NCI-H2029 (cell line): ENCODE measurements at regions not wholly inside any gene's neighbourhood (a gene's known extent, or its start where the extent isn't known, plus 50 kb on each side); places are given as distances from the start of the nearest gene placed in this dataset.

Experiments
- DNase-seq: peaks from one replicate; lab custom pipeline; 2025; lab: John Stamatoyannopoulos, UW

DNA sequence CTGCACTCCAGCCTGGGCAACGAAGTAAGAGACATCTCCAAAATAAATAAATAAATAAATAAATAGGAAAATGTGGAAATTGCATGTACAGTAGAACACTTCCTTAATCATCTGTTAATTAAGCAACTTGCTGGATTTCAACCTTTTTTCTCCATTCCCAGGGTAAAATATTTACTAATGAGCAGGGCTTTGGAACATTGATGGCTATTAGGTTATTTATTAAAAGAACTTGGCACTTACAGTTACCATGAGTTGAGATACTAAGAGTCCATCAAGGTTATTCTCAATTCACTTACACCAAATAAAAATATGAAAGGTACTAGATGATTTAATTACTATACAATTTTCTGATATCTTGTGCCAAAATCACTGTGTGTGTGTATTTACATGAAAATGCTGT lies 607.1 kb downstream of the PCDH18 start:
- no peak for DNase-seq

DNA sequence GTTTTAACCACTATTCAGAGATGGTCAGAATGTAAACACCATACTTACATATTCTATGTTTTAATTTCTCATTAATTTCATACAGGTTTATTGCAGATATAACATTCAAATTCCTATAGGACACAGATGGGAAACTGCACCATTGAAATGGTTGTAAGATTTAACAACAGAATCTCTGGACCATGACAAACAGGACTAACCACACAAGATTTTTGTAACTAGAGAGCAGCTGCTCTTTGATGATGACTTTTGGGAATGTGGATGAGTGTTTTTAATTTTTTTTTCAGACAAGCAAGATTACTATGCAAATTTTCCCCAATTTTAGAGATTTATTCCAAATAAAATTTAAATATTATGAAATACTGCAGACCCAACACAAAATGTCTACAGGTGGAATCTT lies 610.2 kb downstream of the PCDH18 start:
- no peak for DNase-seq

DNA sequence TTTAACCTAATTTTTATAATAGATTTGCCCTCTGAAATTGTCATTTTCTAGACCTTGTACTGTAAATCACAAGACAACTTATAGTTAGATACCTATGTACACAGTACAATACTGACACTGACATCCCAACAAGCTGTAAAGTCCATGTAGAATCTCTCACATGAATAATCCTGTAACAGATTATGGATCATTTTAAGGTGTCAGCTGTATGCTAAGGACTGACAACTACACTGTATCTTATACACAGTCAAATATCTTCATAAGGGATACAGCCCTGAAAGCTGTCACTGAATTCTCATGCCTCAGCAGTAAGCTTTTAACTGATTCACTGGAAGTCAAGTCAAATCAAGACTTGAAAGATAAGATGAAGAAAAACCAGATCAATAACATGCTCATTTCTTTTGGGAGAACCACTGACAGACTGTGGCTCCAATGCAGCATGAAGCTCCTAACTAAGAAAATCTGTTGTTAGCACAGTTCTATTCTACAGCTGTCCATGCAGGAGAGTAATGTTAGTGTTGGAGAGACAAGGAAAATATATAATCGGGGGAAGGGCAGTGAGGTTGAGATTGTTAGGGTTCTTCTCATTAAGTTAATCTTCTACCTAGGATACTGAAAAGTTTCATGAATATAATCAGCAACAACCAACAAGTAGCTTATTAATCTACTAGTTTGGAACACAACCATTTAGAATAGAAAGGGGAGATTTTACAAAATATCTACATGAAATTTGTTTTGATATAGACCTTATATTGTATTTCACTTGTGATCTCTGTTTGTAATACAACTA lies 612.0 kb downstream of the PCDH18 start:
- DNase-seq: no peak

DNA sequence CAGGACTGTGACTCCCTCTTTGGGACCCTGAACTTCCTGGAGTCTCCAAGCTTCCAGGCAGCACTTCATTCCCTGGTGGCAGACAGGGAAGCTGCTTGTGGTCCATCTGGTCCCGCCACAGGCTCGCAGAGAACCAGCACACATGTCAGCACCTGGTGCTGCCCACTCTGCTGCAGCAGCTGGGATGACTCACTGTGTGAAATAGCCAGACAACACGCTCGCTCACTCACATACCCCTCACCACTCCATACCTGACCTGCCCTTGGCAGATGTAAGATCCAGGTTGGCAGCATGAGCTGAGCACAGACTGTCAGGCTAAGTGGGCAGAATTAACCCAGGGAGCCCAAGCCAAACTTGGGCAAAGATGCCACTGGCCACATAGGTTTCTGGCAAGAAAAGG lies 613.5 kb downstream of the PCDH18 start:
- no peak for DNase-seq

DNA sequence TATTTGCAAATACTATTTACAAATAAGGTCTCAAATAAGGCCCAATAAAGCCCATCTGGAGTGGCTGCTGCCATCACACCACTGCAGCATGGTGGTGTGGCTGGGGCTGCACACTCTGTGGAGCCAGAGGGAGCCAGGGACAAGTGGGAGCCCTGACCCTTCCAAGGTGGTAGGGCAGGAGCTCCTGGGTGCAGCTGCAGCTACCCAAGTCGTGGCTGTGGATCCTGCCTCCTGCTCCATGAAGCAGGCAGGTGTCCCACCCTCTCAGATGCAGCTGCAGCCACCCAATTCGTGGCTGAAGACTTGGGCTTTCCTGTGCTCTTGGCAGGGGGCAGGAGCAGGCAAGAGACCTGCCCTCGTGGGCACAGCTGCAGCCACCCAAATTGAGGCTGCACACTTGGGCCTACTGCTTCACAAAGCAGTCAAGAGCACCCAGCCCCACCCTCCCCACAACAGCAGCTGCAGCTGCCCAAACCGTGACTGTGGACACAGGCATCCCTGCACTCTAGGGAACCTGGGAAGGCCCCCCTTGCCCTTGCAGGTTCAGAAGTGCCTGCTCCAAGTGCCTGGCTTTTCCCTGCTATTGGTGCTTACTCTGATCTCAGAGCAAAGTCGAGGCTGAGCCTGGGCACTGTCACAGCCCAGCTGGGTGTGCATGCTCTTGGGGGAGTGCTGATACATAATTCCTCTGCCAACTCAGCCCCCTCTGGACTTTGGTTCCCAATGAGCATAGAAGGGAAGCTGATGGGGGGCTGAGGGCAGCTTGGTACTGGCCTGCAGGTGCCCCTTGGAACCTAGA lies 614.8 kb downstream of the PCDH18 start:
- DNase-seq: no peak

DNA sequence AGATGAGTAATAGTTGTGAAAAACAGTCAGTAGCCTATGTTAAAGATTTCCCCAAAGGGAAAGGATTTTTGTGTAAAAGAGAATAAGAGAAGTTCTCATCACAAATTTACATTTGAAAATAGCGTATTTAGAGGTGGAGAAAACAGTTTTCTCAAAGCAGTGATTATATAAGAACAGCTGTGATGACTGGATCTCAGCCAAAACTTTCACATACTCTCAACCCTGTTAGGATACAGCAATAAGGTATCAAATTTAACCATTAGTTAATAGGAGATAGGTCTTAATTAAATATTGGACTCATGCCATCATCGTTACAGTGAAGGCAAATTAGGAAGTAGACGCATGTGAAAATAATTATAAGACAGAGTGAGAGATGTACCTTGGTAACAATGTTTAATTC lies 622.7 kb downstream of the PCDH18 start:
- DNase-seq: peak; percentile 35

DNA sequence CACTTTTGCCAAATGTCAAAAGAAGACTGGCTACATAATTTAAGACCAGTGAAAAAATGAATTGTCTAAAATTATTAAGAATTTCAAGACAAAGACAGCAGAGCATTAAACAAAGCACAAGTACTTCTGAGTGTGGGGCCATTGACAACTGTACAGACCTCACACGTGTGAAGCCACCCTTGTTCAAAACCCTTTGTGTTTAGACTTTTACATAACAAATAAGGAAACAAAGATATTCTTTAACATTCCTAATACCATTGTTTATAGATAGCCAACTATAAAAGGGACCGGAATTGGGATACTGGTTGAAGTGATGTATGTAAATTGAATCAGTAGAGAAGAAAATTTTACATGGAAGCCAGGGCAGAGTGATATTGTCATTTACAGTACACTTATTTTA lies 624.2 kb downstream of the PCDH18 start:
- no peak for DNase-seq

DNA sequence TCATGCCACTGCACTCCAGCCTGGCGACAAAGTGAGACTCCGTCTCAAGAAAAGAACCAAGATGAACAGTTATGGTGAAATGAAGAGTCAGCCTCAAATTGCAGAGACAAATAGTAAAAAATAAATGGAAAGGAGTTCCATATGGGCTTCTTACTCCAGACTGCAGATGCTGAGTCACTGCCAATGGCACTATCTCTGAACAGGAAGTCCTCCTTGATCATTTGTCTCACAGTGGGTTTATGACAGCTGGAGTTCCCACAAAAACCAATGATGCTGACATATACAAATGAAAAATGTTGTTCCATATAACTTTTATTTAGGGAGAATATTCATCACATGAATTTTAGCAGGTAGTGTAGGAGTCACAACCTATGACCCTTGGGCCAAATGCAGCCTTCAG lies 631.6 kb downstream of the PCDH18 start:
- no peak for DNase-seq

DNA sequence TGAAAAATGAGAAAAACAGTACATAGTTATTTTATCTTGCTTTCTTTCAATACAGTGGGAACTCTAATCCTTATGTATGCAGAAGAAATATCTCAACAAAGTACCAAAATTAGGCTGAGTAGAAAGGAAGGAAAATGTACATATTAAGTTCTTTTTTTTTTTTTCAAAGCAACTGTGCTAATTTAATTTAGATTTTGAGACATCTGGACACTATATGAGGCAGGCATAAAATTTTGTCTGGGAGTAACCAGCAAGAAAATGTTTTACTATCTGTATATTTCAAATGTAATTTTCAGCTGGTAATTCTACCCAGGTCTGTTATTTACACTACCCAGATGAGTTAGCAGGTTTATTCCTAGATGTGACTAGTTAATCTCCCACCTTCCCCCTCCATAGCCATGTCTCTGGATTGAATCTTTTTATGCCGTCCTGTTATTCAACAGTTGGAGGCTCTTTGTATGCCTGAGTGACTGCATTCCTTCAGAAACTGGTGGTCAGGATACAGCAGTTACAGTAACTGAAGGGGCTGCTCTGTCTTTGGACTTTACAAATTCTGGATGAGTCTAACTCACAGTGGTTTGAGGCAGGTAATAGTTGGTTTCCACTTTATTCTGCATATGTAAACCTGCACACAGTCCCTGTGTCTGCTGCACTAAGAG lies 633.6 kb downstream of the PCDH18 start:
- DNase-seq: no peak

DNA sequence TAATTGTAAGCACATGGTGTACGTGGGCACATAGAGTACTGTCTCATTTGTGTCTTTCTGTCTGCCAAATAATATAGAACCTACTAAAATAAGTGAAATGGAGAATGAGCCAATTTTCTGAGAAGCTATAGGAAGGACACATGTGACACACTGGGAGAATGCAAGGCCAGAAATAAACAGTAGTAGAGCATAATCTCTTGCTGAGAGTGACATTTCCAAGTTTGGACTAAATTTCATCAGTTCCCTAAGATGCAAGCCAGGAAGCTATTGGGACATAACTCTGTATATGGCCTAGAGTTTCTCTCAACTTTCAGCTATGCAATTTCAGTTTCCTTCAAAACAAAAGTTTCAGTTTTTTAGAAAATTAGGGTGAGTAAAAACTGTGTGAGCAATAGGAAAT lies 638.7 kb downstream of the PCDH18 start:
- DNase-seq: no peak

DNA sequence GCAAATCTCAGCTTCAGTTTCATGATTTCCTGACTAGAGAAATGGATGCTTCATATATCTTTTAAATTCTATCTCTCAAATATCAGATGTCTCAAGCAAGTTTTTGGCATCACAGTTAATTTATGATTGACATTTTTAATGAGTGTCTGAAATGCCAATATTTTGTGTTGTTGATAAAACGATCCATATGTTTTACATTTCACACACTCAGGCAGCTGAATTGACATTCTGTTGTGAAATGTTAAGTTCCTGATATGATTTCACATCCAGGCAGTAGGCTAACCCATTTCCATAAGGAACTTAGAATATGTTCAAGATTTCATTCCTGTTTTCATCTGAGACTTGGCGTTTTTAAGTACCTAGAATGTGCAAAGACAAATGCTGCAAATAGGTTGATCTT lies 650.6 kb downstream of the PCDH18 start:
- DNase-seq: no peak

DNA sequence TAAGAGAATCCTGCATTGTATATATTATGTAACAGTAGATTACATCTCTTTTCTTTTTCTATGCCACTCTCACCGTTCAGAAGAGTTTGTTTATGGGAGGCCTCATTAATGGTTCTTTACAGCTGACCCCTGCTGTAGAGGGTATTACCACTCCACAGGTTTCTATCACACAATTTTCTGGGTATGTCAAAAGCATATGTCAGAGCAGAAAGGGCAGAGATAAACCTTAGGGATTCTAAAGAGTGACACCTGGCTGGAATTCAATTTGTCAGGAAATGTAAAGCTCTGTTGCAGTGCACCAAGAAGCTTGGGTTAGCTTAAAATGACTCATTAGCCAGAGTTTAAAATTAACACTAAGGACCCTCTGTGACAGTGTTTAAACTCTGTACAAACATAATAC lies 658.7 kb downstream of the PCDH18 start:
- DNase-seq: no peak

DNA sequence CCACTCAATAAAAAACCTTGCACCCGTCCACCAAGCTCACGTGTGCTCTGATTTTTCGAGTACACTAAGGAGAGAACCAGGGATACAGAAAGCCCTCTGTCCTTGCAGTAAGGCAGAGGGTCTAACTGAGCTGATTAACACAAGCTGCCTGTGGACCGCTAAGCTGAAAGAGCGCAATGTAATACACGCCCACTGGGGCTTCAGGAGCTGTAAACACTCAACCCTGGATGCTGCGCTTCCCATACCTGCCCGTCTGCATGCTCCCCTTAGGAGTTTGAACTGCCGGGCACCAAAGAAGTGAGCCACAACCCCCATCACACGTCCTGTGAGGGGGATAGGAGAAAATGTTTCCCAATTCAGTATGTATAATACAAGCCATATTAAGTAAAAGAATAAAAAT lies 664.8 kb downstream of the PCDH18 start:
- no peak for DNase-seq

DNA sequence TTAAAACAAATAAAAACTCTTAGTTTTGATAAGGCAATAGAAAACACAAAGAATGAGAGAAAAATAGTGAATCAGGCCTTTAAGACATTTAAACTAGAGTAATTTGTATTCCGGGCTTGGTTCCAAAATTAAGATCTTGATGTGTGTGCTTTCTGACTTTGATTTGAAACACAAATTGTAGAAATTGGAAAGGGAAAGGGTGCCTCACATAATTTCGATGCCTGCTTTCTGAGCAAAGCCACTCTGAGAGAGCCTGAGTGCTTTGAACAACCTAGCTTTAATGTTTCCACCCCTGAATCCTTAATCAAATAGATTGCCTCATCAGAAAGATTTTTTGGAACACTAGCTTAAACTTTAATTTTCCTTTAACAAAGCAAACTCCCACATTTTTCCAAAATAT lies 666.8 kb downstream of the PCDH18 start:
- no peak for DNase-seq

DNA sequence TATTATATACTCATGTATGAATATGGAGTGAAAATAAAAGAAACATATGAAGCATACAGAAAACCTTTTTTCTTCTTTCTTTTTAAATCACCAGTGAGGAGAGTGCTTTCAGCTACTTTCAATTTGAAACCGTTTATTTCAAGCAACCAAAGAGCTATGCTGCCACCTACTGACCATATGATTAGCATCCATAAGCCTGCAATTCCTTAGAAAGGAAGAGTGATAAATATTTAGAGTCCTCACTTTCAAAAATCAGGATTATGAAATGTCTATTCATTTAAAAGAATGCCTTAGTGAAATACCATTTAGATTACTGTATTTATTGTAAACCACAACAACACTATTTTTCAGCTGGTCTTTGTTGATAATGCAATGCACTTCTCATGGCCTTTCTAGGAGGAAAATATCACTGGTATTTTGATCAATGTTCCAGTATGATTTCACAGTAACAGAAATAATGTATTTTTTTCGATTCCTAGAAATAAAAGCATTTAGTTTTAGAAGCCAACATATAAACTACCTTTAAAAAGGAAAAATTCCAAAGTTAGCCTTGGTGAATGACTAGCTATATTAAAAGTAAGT lies 667.6 kb downstream of the PCDH18 start:
- DNase-seq: peak; percentile 60

DNA sequence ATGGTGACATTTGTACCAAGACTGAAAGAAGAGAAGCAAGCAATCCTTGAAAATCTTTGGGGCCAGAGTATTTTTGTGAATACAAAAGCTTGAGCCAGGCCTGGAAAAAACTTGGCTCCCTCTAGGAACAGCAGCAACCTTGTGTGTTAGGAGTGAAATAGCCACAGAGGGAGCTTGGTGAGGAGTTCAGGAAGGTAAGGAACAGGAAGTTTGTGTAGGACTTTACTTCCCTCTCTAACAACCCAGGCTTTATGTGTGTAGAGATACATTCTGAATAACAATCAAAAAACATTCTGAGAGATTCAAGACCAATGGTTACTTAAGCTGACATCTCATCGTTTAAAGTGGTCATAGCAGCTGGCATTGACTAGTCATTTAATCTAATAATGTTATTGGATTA lies 668.5 kb downstream of the PCDH18 start:
- DNase-seq: no peak

DNA sequence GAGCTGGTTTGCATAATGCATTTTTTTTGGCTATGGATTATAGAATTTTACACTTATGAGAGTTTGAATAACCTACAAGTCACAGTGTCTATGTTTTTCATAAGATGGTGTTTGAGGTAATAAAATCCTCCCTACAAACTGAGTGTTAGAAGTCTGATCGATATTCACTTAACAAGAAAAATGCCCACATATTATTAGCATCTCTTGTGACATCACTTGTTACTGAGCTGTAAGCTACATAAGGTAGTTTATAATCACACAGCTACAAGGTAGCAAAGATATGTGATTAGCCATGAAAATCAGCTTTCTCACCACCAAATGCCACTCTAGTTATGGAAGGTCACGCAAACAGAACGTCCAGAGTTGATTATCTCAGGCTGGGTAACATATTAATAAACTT lies 669.6 kb downstream of the PCDH18 start:
- no peak for DNase-seq

DNA sequence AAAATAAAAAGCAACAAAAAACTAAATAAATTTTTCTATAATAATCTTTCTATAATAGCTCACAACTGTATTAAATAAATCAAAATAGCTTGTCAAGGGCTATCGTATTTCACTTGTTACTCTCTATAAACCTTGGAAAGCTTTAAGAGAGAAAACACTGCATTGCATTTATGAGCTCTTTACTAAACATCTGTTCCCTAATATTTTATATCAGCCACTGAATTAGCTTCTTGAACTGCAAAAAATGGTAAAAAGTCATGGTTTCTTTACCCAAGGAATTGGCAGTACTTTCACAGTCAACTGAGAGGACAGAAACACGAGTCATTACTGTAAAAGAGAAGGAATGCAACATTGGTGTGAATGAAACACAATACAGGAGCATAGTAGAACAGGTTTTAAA lies 671.2 kb downstream of the PCDH18 start:
- DNase-seq: no peak

DNA sequence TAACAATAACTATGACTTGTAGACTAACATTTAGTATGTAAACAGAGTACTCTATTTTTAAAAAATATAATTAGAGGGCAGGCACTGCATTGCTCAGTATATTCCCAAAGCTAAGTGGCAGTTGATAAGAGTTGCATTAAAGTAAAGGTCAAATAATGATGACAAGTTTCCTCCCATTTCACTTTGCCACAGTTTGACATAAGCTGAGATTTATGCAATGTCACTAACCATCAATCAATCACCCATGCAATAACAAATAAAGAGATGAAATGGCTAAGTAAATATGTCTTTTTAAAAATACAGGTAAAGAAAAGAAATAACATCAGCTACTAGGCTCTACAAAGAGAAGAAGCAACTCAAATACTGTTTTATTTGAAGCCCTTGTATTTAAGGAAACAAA lies 673.4 kb downstream of the PCDH18 start:
- DNase-seq: no peak

DNA sequence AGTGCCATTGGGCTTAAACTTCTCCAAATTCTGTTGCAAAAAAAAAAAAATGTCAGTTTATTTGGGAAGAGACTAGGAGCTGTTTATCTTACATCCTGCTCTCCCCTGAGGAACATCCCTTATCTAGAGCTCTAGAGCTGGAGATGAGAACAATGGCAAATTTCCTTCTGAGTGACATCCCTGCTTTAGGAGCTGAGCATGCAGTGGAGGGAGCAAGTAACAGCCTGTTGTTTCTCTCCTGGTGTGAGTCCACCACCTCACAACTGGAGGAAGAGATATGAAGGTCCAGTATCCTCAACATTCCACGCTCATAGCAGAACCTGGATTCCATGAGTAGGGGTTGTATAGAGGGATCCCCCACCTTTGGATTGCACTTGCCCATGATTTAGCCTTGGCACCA lies 676.4 kb downstream of the PCDH18 start:
- no peak for DNase-seq

DNA sequence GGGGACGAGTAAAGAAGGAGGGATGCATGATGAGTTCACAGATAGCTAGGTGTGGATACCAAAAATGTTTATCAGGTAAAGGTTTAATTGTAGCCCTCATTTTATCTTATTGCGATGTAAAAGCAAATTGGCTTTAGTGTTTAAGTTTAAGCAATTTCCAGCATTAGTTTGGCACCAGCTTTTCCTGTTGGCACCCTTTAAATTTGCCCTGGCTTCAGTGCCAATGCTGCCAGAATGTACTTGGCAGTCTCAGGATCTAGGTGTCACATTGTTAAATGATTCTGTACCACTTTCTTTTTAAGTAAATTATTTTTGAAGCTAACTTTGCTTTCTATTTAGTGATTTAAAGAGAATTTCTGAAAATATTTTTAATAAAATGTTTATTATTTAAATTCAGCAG lies 681.8 kb downstream of the PCDH18 start:
- DNase-seq: no peak

DNA sequence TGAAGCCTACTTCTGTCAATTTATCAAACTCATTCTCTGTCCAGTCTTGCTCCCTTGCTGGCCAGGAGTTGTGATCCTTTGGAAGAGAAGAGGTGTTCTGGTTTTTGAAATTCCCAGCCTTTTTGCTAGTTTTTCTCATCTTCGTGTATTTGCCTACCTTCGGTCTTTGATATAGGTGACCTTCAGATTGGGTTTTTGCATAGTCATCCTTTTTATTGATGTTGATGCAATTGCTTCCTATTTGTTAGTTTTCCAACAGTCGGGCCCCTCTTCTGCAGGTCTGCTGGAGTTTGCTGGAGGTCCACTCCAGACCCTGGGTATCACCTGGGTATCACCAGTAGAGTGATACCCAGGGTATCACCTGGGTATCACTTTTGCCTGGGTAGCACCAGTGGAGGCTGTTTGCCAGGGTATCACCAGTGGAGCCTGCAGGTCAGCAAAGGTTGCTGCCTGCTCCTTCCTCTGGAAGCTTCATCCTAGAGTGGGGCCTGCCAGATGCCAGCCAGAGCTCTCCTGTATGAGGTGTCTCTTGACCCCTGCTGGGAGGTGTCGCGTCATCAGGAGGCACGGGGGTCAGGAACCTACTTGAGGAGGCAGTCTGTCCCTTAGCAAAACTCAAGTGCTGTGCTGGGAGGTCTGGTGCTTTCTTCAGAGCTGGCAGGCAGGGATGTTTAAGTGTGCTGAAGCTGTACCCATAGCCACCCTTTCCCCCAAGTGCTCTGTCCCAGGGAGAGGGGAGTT lies 684.2 kb downstream of the PCDH18 start:
- DNase-seq: no peak
